ENCODE measurements at regions not wholly inside any gene's neighbourhood (a gene's known extent, or its start where the extent isn't known, plus 50 kb on each side); places are given as distances from the start of the nearest gene placed in this dataset.

DNA sequence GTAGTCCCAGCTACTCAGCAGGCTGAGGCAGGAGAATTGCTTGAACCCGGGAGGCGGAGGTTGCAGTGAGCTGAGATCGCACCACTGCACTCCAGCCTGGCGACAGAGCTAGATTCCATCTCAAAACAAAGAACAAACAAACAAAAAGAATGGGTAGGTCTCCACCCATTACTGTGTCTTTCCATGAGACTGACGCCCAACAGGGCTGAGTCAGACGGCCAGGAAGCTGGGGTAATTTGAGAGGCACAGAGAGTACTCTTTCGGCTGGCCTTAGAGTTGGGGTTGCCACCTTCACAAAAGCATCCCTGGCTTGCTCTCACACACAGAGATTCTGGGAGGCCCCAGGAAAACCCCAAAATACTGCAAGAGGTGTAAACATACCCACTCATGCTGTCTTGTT lies 72.0 kb upstream of the DHRSX start:
- no peak for TF ChIP-seq JUNB (IDR thresholded peaks at IDR 0.05)
- TF ChIP-seq, protein P1, sequence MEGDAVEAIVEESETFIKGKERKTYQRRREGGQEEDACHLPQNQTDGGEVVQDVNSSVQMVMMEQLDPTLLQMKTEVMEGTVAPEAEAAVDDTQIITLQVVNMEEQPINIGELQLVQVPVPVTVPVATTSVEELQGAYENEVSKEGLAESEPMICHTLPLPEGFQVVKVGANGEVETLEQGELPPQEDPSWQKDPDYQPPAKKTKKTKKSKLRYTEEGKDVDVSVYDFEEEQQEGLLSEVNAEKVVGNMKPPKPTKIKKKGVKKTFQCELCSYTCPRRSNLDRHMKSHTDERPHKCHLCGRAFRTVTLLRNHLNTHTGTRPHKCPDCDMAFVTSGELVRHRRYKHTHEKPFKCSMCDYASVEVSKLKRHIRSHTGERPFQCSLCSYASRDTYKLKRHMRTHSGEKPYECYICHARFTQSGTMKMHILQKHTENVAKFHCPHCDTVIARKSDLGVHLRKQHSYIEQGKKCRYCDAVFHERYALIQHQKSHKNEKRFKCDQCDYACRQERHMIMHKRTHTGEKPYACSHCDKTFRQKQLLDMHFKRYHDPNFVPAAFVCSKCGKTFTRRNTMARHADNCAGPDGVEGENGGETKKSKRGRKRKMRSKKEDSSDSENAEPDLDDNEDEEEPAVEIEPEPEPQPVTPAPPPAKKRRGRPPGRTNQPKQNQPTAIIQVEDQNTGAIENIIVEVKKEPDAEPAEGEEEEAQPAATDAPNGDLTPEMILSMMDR (IDR thresholded peaks at IDR 0.05), result no peak
- TF ChIP-seq POLR2A (IDR thresholded peaks at IDR 0.05; ENCODE audit: low read length), result no peak
- no peak for TF ChIP-seq MAFK (IDR thresholded peaks at IDR 0.05; ENCODE audit: partially characterized antibody)
- no peak for TF ChIP-seq RAD21 (conservative IDR thresholded peaks at IDR 0.05 in 1 of 2, IDR thresholded peaks at IDR 0.05 in 1 of 2)
- no peak for TF ChIP-seq SREBF2 (IDR thresholded peaks at IDR 0.05)
- TF ChIP-seq TP53 (CRISPR knock-in tag; IDR thresholded peaks at IDR 0.05), result no peak
- no peak for TF ChIP-seq NPAS2 (CRISPR knock-in tag; IDR thresholded peaks at IDR 0.05; ENCODE audit: borderline replicate concordance)
- no peak for TF ChIP-seq POLR2AphosphoS2 (conservative IDR thresholded peaks at IDR 0.05; ENCODE audit: low read length)
- TF ChIP-seq, protein P2, sequence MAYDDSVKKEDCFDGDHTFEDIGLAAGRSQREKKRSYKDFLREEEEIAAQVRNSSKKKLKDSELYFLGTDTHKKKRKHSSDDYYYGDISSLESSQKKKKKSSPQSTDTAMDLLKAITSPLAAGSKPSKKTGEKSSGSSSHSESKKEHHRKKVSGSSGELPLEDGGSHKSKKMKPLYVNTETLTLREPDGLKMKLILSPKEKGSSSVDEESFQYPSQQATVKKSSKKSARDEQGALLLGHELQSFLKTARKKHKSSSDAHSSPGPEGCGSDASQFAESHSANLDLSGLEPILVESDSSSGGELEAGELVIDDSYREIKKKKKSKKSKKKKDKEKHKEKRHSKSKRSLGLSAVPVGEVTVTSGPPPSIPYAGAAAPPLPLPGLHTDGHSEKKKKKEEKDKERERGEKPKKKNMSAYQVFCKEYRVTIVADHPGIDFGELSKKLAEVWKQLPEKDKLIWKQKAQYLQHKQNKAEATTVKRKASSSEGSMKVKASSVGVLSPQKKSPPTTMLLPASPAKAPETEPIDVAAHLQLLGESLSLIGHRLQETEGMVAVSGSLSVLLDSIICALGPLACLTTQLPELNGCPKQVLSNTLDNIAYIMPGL (CRISPR knock-in tag; IDR thresholded peaks at IDR 0.05; ENCODE audit: borderline replicate concordance), result no peak
- no peak for TF ChIP-seq RFX5 (IDR thresholded peaks at IDR 0.05)
- TF ChIP-seq, protein P3, sequence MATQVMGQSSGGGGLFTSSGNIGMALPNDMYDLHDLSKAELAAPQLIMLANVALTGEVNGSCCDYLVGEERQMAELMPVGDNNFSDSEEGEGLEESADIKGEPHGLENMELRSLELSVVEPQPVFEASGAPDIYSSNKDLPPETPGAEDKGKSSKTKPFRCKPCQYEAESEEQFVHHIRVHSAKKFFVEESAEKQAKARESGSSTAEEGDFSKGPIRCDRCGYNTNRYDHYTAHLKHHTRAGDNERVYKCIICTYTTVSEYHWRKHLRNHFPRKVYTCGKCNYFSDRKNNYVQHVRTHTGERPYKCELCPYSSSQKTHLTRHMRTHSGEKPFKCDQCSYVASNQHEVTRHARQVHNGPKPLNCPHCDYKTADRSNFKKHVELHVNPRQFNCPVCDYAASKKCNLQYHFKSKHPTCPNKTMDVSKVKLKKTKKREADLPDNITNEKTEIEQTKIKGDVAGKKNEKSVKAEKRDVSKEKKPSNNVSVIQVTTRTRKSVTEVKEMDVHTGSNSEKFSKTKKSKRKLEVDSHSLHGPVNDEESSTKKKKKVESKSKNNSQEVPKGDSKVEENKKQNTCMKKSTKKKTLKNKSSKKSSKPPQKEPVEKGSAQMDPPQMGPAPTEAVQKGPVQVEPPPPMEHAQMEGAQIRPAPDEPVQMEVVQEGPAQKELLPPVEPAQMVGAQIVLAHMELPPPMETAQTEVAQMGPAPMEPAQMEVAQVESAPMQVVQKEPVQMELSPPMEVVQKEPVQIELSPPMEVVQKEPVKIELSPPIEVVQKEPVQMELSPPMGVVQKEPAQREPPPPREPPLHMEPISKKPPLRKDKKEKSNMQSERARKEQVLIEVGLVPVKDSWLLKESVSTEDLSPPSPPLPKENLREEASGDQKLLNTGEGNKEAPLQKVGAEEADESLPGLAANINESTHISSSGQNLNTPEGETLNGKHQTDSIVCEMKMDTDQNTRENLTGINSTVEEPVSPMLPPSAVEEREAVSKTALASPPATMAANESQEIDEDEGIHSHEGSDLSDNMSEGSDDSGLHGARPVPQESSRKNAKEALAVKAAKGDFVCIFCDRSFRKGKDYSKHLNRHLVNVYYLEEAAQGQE (IDR thresholded peaks at IDR 0.05), result no peak
